B cell (primary cell): ENCODE measurements at regions not wholly inside any gene's neighbourhood (a gene's known extent, or its start where the extent isn't known, plus 50 kb on each side); places are given as distances from the start of the nearest gene placed in this dataset.

Experiments used
- ATAC-seq: fragments of 200-7000 bp; cut with Tn5 transposase; one replicate; pipeline ENCODE4 v1.10.0; 2021; ENCODE audit warnings: low read depth, mild to moderate bottlenecking, moderate number of reproducible peaks, moderate library complexity
- CTCF ChIA-PET: fragments of 350-600 bp; sonication (Branson Sonifier 250); formaldehyde crosslinking; loops from one replicate; lab custom pipeline; 2021; ENCODE audit warnings: antibody characterized with exemption, inconsistent platforms; lab: Charles Lee
- POLR2A ChIA-PET: fragments of 350-600 bp; sonication (Branson Sonifier 250); formaldehyde crosslinking; loops from one replicate; lab custom pipeline; 2021; ENCODE audit warnings: antibody characterized with exemption; lab: Charles Lee
- DNase-seq: peaks from one replicate; pipeline ENCODE4 v3.0.0; 2013
- H2AFZ ChIP-seq: 2 replicates; pipeline ENCODE4 v1.6.1; 2012; ENCODE audit warnings: mild to moderate bottlenecking, low read depth, low read length; ENCODE audit not compliant: insufficient read depth, poor library complexity, severe bottlenecking
- H3K27ac ChIP-seq, 2 donors: 1 replicate in 1 of 2; 2 replicates in 1 of 2; pipeline ENCODE4 v1.5.1; 2012 to 2013; ENCODE audit warnings: low read length in 2 of 2, mild to moderate bottlenecking in 2 of 2, moderate library complexity in 1 of 2
- H3K27me3 ChIP-seq, 4 experiments: fragments of 200-600 bp in 1 of 4; sonication (generic) in 1 of 4; replicated peaks in 1 of 4; 1 replicate in 2 of 4; 2 replicates in 2 of 4; pipeline versions ENCODE4 v1.6.1 to v1.7.0; 2013 to 2016; ENCODE audit warnings: low read length in 3 of 4, mild to moderate bottlenecking in 2 of 4, mixed read lengths in 1 of 4, moderate library complexity in 1 of 4; ENCODE audit not compliant: insufficient read depth in 4 of 4, control insufficient read depth in 3 of 4; ENCODE audit errors: control extremely low read depth in 1 of 4
- H3K36me3 ChIP-seq, 2 experiments: replicated peaks in 1 of 2; 1 replicate in 1 of 2; 2 replicates in 1 of 2; pipeline versions ENCODE4 v1.6.1 to v1.7.1; 2013; ENCODE audit warnings: low read length in 1 of 2; ENCODE audit not compliant: insufficient read depth in 2 of 2, control insufficient read depth in 1 of 2; ENCODE audit errors: control extremely low read depth in 1 of 2, extremely low read depth in 1 of 2
- H3K4me1 ChIP-seq, 2 donors: fragments of 200-600 bp in 1 of 2; sonication (generic) in 1 of 2; 1 replicate in 1 of 2; 2 replicates in 1 of 2; pipeline versions ENCODE4 v1.5.1 to v1.6.1; 2013 to 2017; ENCODE audit warnings: low read length in 2 of 2; ENCODE audit not compliant: control insufficient read depth in 2 of 2, insufficient read depth in 2 of 2
- H3K4me2 ChIP-seq: replicated peaks from 2 replicates; pipeline ENCODE3; 2012; ENCODE audit warnings: mild to moderate bottlenecking, low read depth, low read length; ENCODE audit not compliant: poor library complexity, severe bottlenecking
- H3K4me3 ChIP-seq, 5 experiments: fragments of 200-600 bp in 1 of 5; sonication (generic) in 1 of 5; 1 replicate in 3 of 5; 2 replicates in 2 of 5; pipeline versions ENCODE4 v1.5.1 to v1.7.0; 2011 to 2016; ENCODE audit warnings: low read length in 4 of 5, mild to moderate bottlenecking in 4 of 5, low read depth in 2 of 5, control low read depth in 1 of 5, moderate library complexity in 1 of 5; ENCODE audit not compliant: insufficient read depth in 1 of 5; ENCODE audit errors: control extremely low read depth in 1 of 5, extremely low read depth in 1 of 5
- H3K79me2 ChIP-seq: fragments of 200-600 bp; sonication (generic); one replicate; pipeline ENCODE4 v1.6.0; 2016; ENCODE audit warnings: low read length; ENCODE audit not compliant: control insufficient read depth, insufficient read depth
- H3K9ac ChIP-seq: fragments of 200-600 bp; sonication (generic); 2 replicates; pipeline ENCODE4 v1.6.1; 2017; ENCODE audit warnings: mild to moderate bottlenecking, low read length, moderate library complexity
- H3K9me3 ChIP-seq, 3 donors: one replicate each; pipeline versions ENCODE4 v1.6.1 to v1.7.1; 2013; ENCODE audit warnings: low read length in 2 of 3; ENCODE audit not compliant: control insufficient read depth in 2 of 3, insufficient read depth in 1 of 3; ENCODE audit errors: control extremely low read depth in 1 of 3
- H4K20me1 ChIP-seq: 2 replicates; pipeline ENCODE4 v1.6.0; 2012; ENCODE audit warnings: mild to moderate bottlenecking, low read length; ENCODE audit not compliant: insufficient read depth, control insufficient read depth, poor library complexity, severe bottlenecking
- H3K27ac Mint-ChIP-seq: one replicate; pipeline ENCODE4 v1.8.0; 2021; ENCODE audit warnings: mixed read lengths
- H3K27me3 Mint-ChIP-seq: one replicate; pipeline ENCODE4 v1.8.0; 2021; ENCODE audit warnings: mixed read lengths
- H3K4me1 Mint-ChIP-seq: one replicate; pipeline ENCODE4 v1.8.0; 2021; ENCODE audit warnings: mixed read lengths
- H3K4me3 Mint-ChIP-seq: one replicate; pipeline ENCODE4 v1.8.0; 2021; ENCODE audit warnings: mixed read lengths
- H3K9me3 Mint-ChIP-seq: one replicate; pipeline ENCODE4 v1.8.0; 2022; ENCODE audit warnings: mixed read lengths; ENCODE audit not compliant: insufficient read depth
- CTCF ChIP-seq: fragments of 200-600 bp; IDR thresholded peaks from one replicate; pipeline ENCODE4 v1.8.0; 2022; ENCODE audit warnings: antibody characterized with exemption, mild to moderate bottlenecking
- EZH2 ChIP-seq: IDR thresholded peaks from 2 replicates; pipeline ENCODE4 v1.6.1; 2012; ENCODE audit warnings: borderline replicate concordance, low read depth, mild to moderate bottlenecking, moderate library complexity, low read length; ENCODE audit not compliant: insufficient read depth, poor library complexity, severe bottlenecking
- WGBS: methylation state at CpG from one replicate; pipeline ENCODE4 v1.1.5; 2013; ENCODE audit warnings: missing lambda C conversion rate; ENCODE audit not compliant: insufficient coverage; 5-methylcytosine and 5-hydroxymethylcytosine counted together
- intact Hi-C: fragments of 100-400 bp; cut with micrococcal nuclease; formaldehyde crosslinking; loops from one replicate; pipeline ENCODE4 v1.10.0; 2022

DNA sequence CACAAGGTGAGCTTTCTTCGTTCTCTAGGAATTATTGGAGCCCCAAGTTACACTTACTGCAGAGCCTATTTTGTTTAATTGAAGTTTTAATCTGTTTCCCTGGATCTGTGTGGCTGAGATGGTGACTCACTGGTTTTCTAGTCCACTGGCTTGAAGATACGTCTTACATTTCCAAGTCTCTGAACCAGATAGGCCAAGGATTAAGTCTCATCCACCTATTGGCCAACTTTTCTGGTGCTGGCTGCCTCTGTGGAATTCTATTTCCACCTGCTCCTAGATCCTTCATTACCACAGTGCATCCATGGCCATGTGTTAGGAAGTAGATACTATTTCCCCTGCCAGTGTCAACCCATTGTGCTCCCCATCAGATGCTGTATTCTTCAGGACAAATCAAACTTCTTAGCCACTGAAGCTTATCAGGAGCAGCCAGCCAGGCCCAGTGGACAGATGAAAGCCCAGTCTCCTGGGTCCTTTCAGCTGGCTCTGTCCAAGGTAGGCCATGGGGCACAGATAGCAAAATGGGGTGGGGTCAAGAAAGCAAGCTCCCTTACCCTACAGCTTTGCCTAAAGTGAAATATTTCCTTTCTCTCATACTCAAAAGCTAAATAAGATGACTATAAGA, 198.8 kb upstream of the TCF4 start:
- no peaks in the 10 kb centered on the region for H3K9me3 Mint-ChIP-seq
- Histone ChIP-seq H3K79me2 (no peaks in the 10 kb centered on the region), H4K20me1 (no peaks in the 10 kb centered on the region), H3K4me1 (no peaks in the 10 kb centered on the region), H3K4me3 (no peak overlapping the region), H3K4me2 (no peak overlapping the region), H3K36me3 (no peaks in the 10 kb centered on the region), H3K27me3 (no peaks in the 10 kb centered on the region), H2AFZ (no peak overlapping the region), H3K9me3 (peaks cover 0 to 6% (median 2%) of the 10 kb centered on the region in 3 donors), H3K9ac (no peak overlapping the region), H3K27ac (no peak overlapping the region)
- ATAC-seq: no peak
- POLR2A ChIA-PET: no interaction called here
- TF ChIP-seq EZH2 (no peak), CTCF (no peak)
- H3K4me1 Mint-ChIP-seq: no peaks in the 10 kb centered on the region
- no CpG with 5 or more reads among the region's 2 CpGs for WGBS
- no peak for DNase-seq
- CTCF ChIA-PET: interaction anchor here (0.7 to 0.8 kb wide), 3 partner anchors 9 to 344 kb away, joined by 4 read pairs; no protein-coding TSS in a partner anchor
- H3K27me3 Mint-ChIP-seq: peaks cover 1% of the 10 kb centered on the region
- no peak overlapping the region for H3K27ac Mint-ChIP-seq
- H3K4me3 Mint-ChIP-seq: no peak overlapping the region
- intact Hi-C loops: no loop called here

GRCh38 chr18:55783921-55784320, 195.9 kb upstream of the TCF4 start:
- Histone ChIP-seq H3K36me3 (no peaks in the 10 kb centered on the region), H3K79me2 (no peaks in the 10 kb centered on the region), H3K9ac (no peak overlapping the region), H2AFZ (no peak overlapping the region), H3K27ac (no peak overlapping the region), H3K4me1 (peaks cover 14 to 20% of the 10 kb centered on the region in 2 donors), H4K20me1 (no peaks in the 10 kb centered on the region), H3K4me2 (no peak overlapping the region), H3K9me3 (peaks cover 0 to 2% (median 0%) of the 10 kb centered on the region in 3 donors), H3K27me3 (no peaks in the 10 kb centered on the region), H3K4me3 (no peak overlapping the region)
- POLR2A ChIA-PET: no interaction called here
- ATAC-seq (no peak), DNase-seq (no peak)
- Mint-ChIP-seq H3K4me1 (peaks cover 24% of the 10 kb centered on the region), H3K27ac (no peak overlapping the region), H3K9me3 (no peaks in the 10 kb centered on the region), H3K4me3 (no peak overlapping the region), H3K27me3 (peaks cover 11% of the 10 kb centered on the region)
- WGBS: no CpG with 5 or more reads among the region's 2 CpGs
- CTCF ChIA-PET: no interaction called here
- intact Hi-C loops: no loop called here
- TF ChIP-seq EZH2 (no peak), CTCF (no peak)
